Lung (tissue), 11 donors: ENCODE measurements at regions not wholly inside any gene's neighbourhood (a gene's known extent, or its start where the extent isn't known, plus 50 kb on each side); places are given as distances from the start of the nearest gene placed in this dataset.
A peak's percentile ranks its signal among the peaks of the same experiment; 100 is the strongest.

Experiments used
- ATAC-seq: fragments of 200-7000 bp; cut with Tn5 transposase; one replicate; pipeline ENCODE4 v1.9.1; 2020; ENCODE audit warnings: moderate number of reproducible peaks; ENCODE audit not compliant: insufficient read depth, low FRiP score
- DNase-seq, 3 donors: peaks; one replicate each; pipeline ENCODE4 v3.0.0-alpha.2; 2013 to 2017
- H3K27ac ChIP-seq, 2 donors: one replicate each; pipeline ENCODE4 v1.5.1; 2013; ENCODE audit warnings: mild to moderate bottlenecking in 2 of 2, moderate library complexity in 2 of 2, control low read depth in 1 of 2, inconsistent platforms in 1 of 2, low read depth in 1 of 2, low read length in 1 of 2
- H3K27me3 ChIP-seq, 3 donors: one replicate each; pipeline ENCODE4 v1.5.1; 2013; ENCODE audit warnings: low read length in 2 of 3; ENCODE audit not compliant: control insufficient read depth in 3 of 3, insufficient read depth in 3 of 3
- H3K36me3 ChIP-seq, 4 donors: one replicate each; pipeline ENCODE4 v1.5.1; 2013; ENCODE audit warnings: low read length in 4 of 4, mild to moderate bottlenecking in 1 of 4, moderate library complexity in 1 of 4; ENCODE audit not compliant: control insufficient read depth in 4 of 4, insufficient read depth in 4 of 4
- H3K4me1 ChIP-seq, 5 donors: one replicate each; pipeline ENCODE4 v1.5.1; 2013; ENCODE audit warnings: low read length in 5 of 5, mild to moderate bottlenecking in 2 of 5, moderate library complexity in 1 of 5; ENCODE audit not compliant: control insufficient read depth in 5 of 5, insufficient read depth in 5 of 5
- H3K4me3 ChIP-seq: one replicate; pipeline ENCODE4 v1.5.1; 2013; ENCODE audit warnings: mild to moderate bottlenecking, control low read depth, moderate library complexity
- H3K9ac ChIP-seq, 2 donors: one replicate each; pipeline ENCODE4 v1.5.1; 2013; ENCODE audit warnings: low read length in 2 of 2, control low read depth in 1 of 2; ENCODE audit not compliant: insufficient read depth in 1 of 2
- H3K9me3 ChIP-seq, 4 donors: one replicate each; pipeline ENCODE4 v1.5.1; 2013; ENCODE audit warnings: low read length in 3 of 4, mild to moderate bottlenecking in 1 of 4, moderate library complexity in 1 of 4; ENCODE audit not compliant: control insufficient read depth in 4 of 4, insufficient read depth in 3 of 4
- CTCF ChIP-seq: IDR thresholded peaks from 2 replicates; pipeline ENCODE4 v1.5.1; 2012; ENCODE audit warnings: mild to moderate bottlenecking; ENCODE audit errors: control extremely low read depth, extremely low read depth
- WGBS, 2 donors: extraction: QIAGEN DNeasy Blood & Tissue Kit; methylation state at CpG; one replicate each; pipeline ENCODE4 v1.1.7; 2013; 5-methylcytosine and 5-hydroxymethylcytosine counted together
- donor health status: control.
- donor health status: control.
- donor health status: Bipolar disorder and iron deficiency.
- donor health status: healthy.
- donor health status: DM: yes; HTN: yes; CAD: no.

- H3K27ac ChIP-seq = no peak overlapping the region
These were observed 217.1 kb upstream of the MARCKS start for GRCh38 chr6:113640051-113640450.

GRCh38 chr6:113642001-113642713, 215.0 kb upstream of the MARCKS start:
- no peak for TF ChIP-seq CTCF
- ATAC-seq (no peak), DNase-seq (no peak)
- Histone ChIP-seq H3K4me3 (no peak overlapping the region), H3K9me3 (no peaks in the 10 kb centered on the region), H3K4me1 (peaks cover 0 to 12% (median 3%) of the 10 kb centered on the region in 5 donors), H3K9ac (no peak overlapping the region), H3K27ac (no peak overlapping the region), H3K36me3 (no peaks in the 10 kb centered on the region), H3K27me3 (no peaks in the 10 kb centered on the region)
- 68 to 79% methylated on average over 7 of the region's 7 CpGs for WGBS, 2 donors

More at GRCh38 chr6:113640051-113640450, 217.1 kb upstream of the MARCKS start:
- Histone ChIP-seq H3K4me3 (no peak overlapping the region), H3K4me1 (peaks cover 0 to 12% (median 3%) of the 10 kb centered on the region in 5 donors), H3K9ac (no peak overlapping the region), H3K27me3 (no peaks in the 10 kb centered on the region), H3K36me3 (no peaks in the 10 kb centered on the region), H3K9me3 (no peaks in the 10 kb centered on the region)
- DNase-seq (no peak), ATAC-seq (no peak)
- no peak for TF ChIP-seq CTCF

- peaks cover 0 to 12% (median 3%) of the 10 kb centered on the region in 5 donors for H3K4me1 ChIP-seq
- no peaks in the 10 kb centered on the region for H3K27me3 ChIP-seq
- no peak overlapping the region for H3K4me3 ChIP-seq
- 62 to 69% methylated on average over 2 of the region's 2 CpGs for WGBS, 2 donors
- H3K9me3 ChIP-seq = no peaks in the 10 kb centered on the region
- DNase-seq (peak; percentile 77 to 91 (median 79)), ATAC-seq (no peak)
- H3K27ac ChIP-seq = no peak overlapping the region
- no peak overlapping the region for H3K9ac ChIP-seq
- TF ChIP-seq CTCF = no peak
- no peaks in the 10 kb centered on the region for H3K36me3 ChIP-seq
These were observed 214.3 kb upstream of the MARCKS start for GRCh38 chr6:113642714-113643406.
